Panc1 (cell line): ENCODE measurements at regions not wholly inside any gene's neighbourhood (a gene's known extent, or its start where the extent isn't known, plus 50 kb on each side); places are given as distances from the start of the nearest gene placed in this dataset.

Experiments
- ATAC-seq: fragments of 200-7000 bp; cut with Tn5 transposase; 2 replicates; pipeline ENCODE4 v1.9.1; 2020; ENCODE audit warnings: mild to moderate bottlenecking, moderate library complexity
- BruUV-seq: library from RNA; stranded (reverse); fragments of 400-500 nt; replicated peaks from 2 replicates; lab custom pipeline; 2021; lab: Mats Ljungman, UMichigan
- CTCF ChIA-PET: fragments of 300-600 bp; sonication (Branson Sonifier 250); formaldehyde crosslinking; loops from one replicate; lab custom pipeline; 2022; ENCODE audit warnings: antibody characterized with exemption; lab: Charles Lee
- POLR2A ChIA-PET: fragments of 300-600 bp; sonication (Branson Sonifier 250); formaldehyde crosslinking; loops from one replicate; lab custom pipeline; 2022; ENCODE audit warnings: antibody characterized with exemption; lab: Charles Lee
- DNase-seq: peaks from one replicate; pipeline ENCODE4 v3.0.0-alpha.2; 2010; ENCODE audit warnings: low read depth, low spot score
- H3K27ac ChIP-seq: 2 replicates; pipeline ENCODE4 v1.5.1; 2011; ENCODE audit warnings: mild to moderate bottlenecking, low read length, inconsistent platforms
- H3K27me3 ChIP-seq: fragments of 200-500 bp; sonication (Bioruptor generic); 2 replicates; pipeline ENCODE4 v1.6.0; 2014; ENCODE audit warnings: low read length, inconsistent platforms; ENCODE audit not compliant: control insufficient read depth, insufficient read depth
- H3K36me3 ChIP-seq: fragments of 200-500 bp; sonication (Bioruptor generic); 2 replicates; pipeline ENCODE4 v1.5.1; 2014; ENCODE audit warnings: inconsistent platforms, mild to moderate bottlenecking, low read length, moderate library complexity; ENCODE audit not compliant: control insufficient read depth, insufficient read depth
- H3K4me1 ChIP-seq: 2 replicates; pipeline ENCODE4 v1.5.1; 2011; ENCODE audit warnings: inconsistent platforms, mild to moderate bottlenecking, low read length, moderate library complexity; ENCODE audit not compliant: control insufficient read depth, insufficient read depth
- H3K4me3 ChIP-seq, 2 experiments: 2 replicates each; pipeline ENCODE4 v1.5.1; 2011 to 2012; ENCODE audit warnings: low read depth in 2 of 2, low read length in 2 of 2, mild to moderate bottlenecking in 2 of 2, inconsistent platforms in 1 of 2, moderate library complexity in 1 of 2
- H3K9me3 ChIP-seq: fragments of 200-500 bp; sonication (Bioruptor generic); 2 replicates; pipeline ENCODE4 v1.5.1; 2014; ENCODE audit warnings: low read depth, mild to moderate bottlenecking, inconsistent platforms, low read length, moderate library complexity; ENCODE audit not compliant: control insufficient read depth, insufficient read depth
- CTCF ChIP-seq: fragments of 450-650 bp; IDR thresholded peaks from 2 replicates; pipeline ENCODE4 v1.5.1; 2017; ENCODE audit warnings: mild to moderate bottlenecking
- POLR2AphosphoS5 ChIP-seq: IDR thresholded peaks from 2 replicates; pipeline ENCODE4 v1.6.1; 2012; ENCODE audit warnings: mild to moderate bottlenecking, low read depth, low read length, moderate library complexity
- REST ChIP-seq, 2 experiments: IDR thresholded peaks; 2 replicates each; pipeline ENCODE4 v1.6.1; 2011 to 2012; ENCODE audit warnings: low read depth in 2 of 2, control low read depth in 1 of 2, low read length in 1 of 2, mild to moderate bottlenecking in 1 of 2, moderate library complexity in 1 of 2; ENCODE audit not compliant: insufficient read depth in 1 of 2
- SIN3A ChIP-seq: IDR thresholded peaks from 2 replicates; pipeline ENCODE4 v1.6.1; 2012; ENCODE audit warnings: low read depth, mild to moderate bottlenecking, low read length, moderate library complexity, borderline replicate concordance; ENCODE audit not compliant: insufficient read depth
- TCF7L2 ChIP-seq: IDR thresholded peaks from 2 replicates; pipeline ENCODE4 v1.6.1; 2011; ENCODE audit warnings: mild to moderate bottlenecking, low read depth, low read length, inconsistent platforms
- in situ Hi-C: cut with HindIII; loops from 2 replicates; pipeline ENCODE4 v1.10.0; 2016; ENCODE audit warnings: low sequenced_read_pairs, low pct_unique_long_range_greater_than_20kb
- intact Hi-C: fragments of 100-400 bp; cut with micrococcal nuclease; formaldehyde crosslinking; loops from one replicate; pipeline ENCODE4 v1.10.0; 2022; ENCODE audit not compliant: unreplicated experiment

GRCh38 chr2:165017966-165018596 is 62.8 kb upstream of the SLC38A11 start:
- no peaks in the 10 kb centered on the region for H3K9me3 ChIP-seq
- ChIA-PET POLR2A (no interaction called here), CTCF (interaction anchor here (0.7 to 1.0 kb wide), 2 partner anchors 24 to 186 kb away, joined by 3 to 11 read pairs; partner anchors contain the start of gene SCN3A)
- no peaks in the 10 kb centered on the region for H3K27me3 ChIP-seq
- no peak overlapping the region for H3K27ac ChIP-seq
- no peak for DNase-seq
- intact Hi-C loops: no loop called here
- no peaks in the 10 kb centered on the region for H3K4me1 ChIP-seq
- no peak overlapping the region for H3K4me3 ChIP-seq
- no peaks in the 10 kb centered on the region for H3K36me3 ChIP-seq
- in situ Hi-C loops: no loop called here
- ATAC-seq: no peak
- TF ChIP-seq SIN3A (no peak), CTCF (no peak), POLR2AphosphoS5 (no peak), REST (IDR thresholded peaks at IDR 0.05; ENCODE audit: insufficient read depth in 1 of 2, low read depth in 2 of 2, low read length in 1 of 2) (no peak), TCF7L2 (no peak)
- no TSS peak for BruUV-seq

GRCh38 chr2:165016772-165017411 is 61.6 kb upstream of the SLC38A11 start:
- in situ Hi-C loops (no loop called here), intact Hi-C loops (no loop called here)
- peak; percentile 20 for DNase-seq
- H3K4me1 ChIP-seq: no peaks in the 10 kb centered on the region
- H3K36me3 ChIP-seq: no peaks in the 10 kb centered on the region
- no peaks in the 10 kb centered on the region for H3K9me3 ChIP-seq
- peak; percentile 69 for ATAC-seq
- BruUV-seq: no TSS peak
- H3K27ac ChIP-seq: no peak overlapping the region
- H3K4me3 ChIP-seq: no peak overlapping the region
- ChIA-PET CTCF (interaction anchor here (0.6 kb wide), 1 partner anchor 187 kb away, joined by 3 read pairs; the partner anchor contains the start of gene SCN3A), POLR2A (no interaction called here)
- TF ChIP-seq CTCF (peak; percentile 77), TCF7L2 (no peak)
- no peaks in the 10 kb centered on the region for H3K27me3 ChIP-seq
